Hypothalamus (tissue), 51 donors: ENCODE measurements at regions not wholly inside any gene's neighbourhood (a gene's known extent, or its start where the extent isn't known, plus 50 kb on each side); places are given as distances from the start of the nearest gene placed in this dataset.
A peak's percentile ranks its signal among the peaks of the same experiment; 100 is the strongest.

Experiments used
- DNase-seq, 51 donors: peaks; one replicate each; lab custom pipeline; 2025; lab: John Stamatoyannopoulos, UW

GRCh38 chr17:72206376-72206775 lies 85.6 kb downstream of the SOX9 start:
- DNase-seq, result no peak

GRCh38 chr17:72208832-72209231 lies 88.0 kb downstream of the SOX9 start:
- DNase-seq, result no peak

DNA sequence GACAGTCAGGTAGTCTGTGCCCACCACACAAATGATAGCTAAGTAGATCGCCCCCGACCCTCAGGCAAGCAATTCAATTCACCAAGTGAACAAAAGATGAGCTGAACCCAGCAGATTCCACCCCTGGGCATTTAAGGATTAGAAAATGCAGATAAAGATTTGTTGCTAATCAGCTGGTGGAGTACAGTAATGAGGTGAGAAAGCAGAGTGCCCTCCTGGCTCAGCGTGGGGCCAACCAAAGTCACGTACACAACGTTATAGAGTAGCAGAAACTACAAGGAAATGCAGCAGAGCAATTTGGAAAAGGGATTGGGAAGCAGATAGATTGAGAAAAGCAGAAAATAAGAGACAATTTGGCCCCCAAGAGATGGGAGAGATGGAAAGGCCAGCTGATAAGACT lies 91.2 kb downstream of the SOX9 start:
- DNase-seq, result no peak

- no peak for DNase-seq
These were observed 94.7 kb downstream of the SOX9 start for GRCh38 chr17:72215490-72215889.

DNA sequence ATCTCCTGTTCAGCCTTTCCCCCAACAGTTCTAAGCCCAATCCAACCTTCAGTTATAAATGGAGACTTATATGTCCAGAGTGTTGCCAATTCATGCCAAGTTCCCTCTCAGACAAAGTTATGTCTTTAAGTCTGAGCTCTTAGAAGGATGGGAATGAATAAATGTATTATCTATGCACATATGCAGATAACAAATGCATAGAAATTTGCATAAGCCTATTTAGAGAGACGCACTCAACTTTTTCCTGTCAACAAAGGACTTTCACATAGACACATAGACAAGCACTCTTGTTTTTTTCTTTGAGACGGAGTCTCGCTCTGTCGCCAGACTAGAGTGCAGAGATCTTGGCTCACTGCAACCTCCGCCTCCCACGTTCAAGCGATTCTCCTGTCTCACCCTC lies 95.1 kb downstream of the SOX9 start:
- no peak for DNase-seq

GRCh38 chr17:72219137-72219823 lies 98.5 kb downstream of the SOX9 start:
- peak in 2 of 51 donors; percentile 2 to 21 for DNase-seq

DNA sequence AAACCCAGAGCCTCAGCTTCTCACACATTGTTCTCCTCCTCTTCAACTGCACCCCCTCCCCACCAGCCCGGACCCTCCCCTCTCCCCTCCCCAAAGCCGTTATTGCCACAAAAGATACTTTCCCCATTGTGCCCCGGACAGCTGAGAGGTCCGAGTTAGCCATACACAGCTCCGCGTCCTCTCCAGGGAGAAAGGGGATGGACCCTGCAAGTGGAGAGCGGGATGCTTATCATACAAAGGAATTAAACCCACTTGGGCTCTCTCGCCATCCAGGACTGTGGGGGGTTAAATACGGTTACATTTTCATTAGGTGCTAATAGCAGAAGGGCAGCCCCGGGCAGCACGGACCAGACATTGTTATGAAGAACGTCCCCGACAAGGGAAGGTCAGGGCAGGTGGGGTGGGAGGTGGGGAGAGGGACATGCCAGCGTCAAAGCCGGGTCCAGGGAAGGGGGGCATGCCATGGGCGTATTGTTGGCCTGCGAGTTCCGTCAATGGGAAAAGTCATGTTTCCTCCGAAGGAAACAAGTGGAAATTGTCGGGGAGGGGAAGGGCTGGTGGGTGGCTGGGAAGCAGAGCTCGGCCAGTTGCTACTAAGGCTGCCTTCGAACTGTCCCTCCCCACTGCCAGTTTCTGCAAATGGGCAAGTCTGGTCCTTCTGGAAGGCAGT lies 99.1 kb downstream of the SOX9 start:
- DNase-seq, result peak in 1 of 51 donors; percentile 3

GRCh38 chr17:72222661-72223380 lies 102.0 kb downstream of the SOX9 start:
- DNase-seq, result no peak

- no peak for DNase-seq
These were observed 103.1 kb downstream of the SOX9 start for GRCh38 chr17:72223866-72224291.

DNA sequence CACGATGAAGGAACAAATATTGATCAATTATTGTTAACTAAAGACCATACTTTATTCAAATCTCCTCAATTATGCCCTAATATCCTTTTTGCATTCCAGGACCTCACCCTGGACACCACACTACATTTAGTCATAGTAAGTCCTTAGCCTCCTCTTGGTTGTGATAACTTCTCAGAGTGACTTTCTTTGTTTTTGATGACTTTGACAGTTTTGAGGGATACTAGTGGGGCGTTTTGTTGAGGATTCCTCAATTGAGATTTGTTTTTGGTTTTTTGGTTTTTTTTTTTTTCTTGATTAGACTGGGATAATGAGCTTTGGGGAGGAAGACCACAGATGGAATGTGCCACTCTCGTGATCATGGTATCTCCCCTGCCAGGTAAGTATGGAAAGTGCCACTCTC lies 105.5 kb downstream of the SOX9 start:
- no peak for DNase-seq

DNA sequence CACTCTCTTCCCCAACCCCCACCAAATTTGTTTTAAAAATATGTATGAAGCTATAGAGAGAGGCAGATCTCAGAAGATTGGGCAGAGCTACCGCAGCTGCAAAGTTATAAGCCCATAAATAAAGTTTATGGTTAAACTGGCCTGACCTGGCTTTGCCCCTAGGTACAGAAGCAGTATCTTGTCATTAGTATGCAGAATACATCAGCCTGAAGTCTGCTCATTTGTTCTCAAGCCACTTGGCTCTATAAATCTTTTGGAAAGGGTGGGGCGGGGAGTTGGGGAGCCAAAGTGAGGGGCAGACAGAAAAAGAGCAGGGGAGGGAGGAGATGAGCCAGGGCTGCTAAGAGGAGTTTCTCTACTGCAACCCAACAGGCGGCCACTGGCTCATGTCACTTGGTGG lies 113.2 kb downstream of the SOX9 start:
- DNase-seq, result peak in 11 of 51 donors; percentile 4 to 28 (median 12)

- DNase-seq, result no peak
These were observed 114.2 kb downstream of the SOX9 start for GRCh38 chr17:72234985-72235384.

DNA sequence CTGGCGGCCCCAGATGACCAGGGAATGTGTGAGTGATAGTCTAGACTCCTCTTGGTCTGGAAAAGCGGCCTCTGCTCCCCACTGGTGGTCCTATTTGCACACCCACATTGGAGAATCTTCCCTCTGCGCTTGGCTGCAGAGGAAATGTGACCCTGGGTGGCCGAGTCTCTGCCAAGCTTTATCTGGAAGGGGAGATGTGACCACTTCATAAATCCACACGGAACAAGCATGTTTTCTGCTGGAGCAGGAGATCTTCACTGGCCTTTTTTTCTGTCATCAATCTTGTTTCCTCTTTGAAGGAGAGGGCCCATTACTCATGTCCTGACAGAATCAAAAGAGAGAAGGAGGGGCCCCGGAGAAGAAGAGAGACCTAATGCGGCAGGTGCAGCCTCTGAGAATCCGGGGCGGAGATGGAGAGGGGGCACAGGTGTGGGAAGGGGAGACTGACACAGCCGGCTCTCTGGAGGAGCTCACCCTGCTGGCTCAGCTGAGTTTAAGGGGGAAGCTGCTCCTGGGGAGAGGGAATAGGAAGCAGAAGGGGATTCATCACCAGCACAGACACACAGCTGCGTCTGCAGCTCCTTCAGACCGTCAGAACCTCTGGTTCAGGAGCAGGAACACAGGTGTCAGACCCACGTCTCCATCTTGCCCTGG lies 116.3 kb downstream of the SOX9 start:
- DNase-seq, result no peak

DNA sequence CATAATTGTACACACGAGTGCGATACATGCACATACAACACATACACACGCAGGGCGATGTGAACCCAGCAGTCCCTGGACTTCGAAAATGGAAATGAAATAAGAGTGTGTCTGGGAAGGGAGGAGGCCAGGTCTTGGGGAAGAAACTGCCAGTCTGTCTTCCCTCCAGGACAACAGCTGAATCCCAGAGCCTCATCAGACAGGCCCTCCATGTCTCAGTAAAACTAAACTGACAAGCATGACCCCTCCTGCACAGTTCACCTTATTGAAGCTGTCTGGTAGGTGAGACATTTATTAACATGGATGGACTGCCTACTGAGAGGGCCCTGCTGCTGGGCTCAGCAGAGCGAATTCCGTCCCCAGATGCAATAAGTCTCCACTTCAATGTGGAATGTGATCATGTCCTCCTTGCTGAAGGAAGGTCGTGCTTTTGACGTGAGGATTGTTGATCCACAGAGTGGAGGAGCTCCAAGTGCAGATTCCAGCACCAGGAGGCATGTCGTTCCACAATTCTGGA lies 117.4 kb downstream of the SOX9 start:
- DNase-seq, result no peak

DNA sequence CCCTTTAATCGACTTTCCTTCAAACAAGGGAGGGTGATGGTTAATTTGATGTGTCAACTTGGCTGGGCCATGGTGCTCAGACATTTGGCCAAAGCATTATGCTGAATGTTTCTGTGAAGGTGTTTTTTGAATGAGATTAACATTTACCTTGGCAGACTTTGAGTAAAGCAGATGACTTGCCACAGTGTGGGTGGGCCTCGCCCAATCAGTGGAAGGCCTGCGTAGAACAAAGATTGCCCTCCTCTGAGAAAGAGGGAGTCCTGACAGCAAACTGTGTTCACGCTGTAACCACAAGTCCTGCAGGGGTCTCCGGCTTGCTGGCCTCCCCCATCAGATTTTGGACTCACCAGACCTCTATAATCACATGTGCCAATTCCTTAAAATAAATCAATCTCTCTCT lies 118.7 kb downstream of the SOX9 start:
- DNase-seq, result no peak

DNA sequence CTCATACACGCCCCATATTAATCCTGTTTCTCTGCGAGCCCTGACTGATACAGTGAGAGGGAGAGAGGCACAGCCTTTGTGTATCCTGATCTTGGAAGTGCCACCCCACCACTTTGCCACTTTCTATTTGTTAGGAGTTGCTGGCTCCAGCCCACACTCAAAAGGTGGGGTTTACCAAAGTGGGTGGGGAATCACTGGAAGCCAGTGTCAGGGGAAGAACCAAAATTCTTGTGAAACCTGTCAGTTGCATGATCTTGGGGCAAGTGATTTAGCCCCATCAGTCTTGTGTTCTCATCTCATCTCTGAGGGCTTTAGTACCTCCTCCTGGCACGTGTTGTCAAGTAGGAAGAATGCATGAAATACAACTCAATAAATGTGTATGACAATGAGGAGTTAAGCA lies 119.5 kb downstream of the SOX9 start:
- DNase-seq, result no peak

DNA sequence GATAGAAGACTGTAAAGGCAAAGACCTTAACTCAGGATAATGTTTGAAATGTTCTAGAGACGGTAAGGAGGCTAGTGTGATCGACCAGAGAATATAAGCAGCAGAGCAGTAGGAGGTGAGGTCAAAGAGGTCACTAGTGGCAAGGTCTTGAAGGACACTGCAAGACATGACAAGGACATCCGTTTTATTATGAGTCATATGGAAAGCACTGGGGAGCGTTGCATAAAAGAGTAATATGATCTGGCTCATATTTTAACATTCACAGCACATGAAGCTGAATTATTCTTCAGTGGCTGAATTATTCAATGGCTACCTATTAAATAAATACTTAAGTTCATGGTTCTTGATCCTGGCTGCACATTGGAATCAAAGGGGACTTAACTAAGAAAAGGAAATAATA lies 123.7 kb downstream of the SOX9 start:
- DNase-seq, result no peak

- DNase-seq, result no peak
These were observed 124.1 kb downstream of the SOX9 start for GRCh38 chr17:72244956-72245355.

- no peak for DNase-seq
These were observed 128.6 kb downstream of the SOX9 start for GRCh38 chr17:72249441-72249840.

DNA sequence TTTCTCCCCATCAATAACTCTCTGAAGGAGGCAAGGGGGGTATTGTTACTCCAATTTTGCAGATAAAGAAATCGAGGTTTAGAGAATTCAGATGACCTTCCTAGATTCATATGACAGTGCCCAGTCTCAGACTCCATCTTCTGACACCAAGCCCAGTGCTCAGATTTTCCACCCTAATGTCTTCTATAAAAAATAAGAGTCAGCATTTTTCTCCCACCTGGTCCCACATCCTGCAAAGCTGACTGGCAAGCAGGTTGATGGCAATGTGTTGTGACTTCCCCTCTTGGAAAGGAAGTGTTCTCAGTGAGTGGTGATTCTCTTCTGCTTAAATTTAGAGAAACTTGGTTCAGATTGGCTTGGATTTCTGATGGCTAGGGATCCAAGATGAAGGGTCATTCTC lies 129.4 kb downstream of the SOX9 start:
- DNase-seq, result no peak

DNA sequence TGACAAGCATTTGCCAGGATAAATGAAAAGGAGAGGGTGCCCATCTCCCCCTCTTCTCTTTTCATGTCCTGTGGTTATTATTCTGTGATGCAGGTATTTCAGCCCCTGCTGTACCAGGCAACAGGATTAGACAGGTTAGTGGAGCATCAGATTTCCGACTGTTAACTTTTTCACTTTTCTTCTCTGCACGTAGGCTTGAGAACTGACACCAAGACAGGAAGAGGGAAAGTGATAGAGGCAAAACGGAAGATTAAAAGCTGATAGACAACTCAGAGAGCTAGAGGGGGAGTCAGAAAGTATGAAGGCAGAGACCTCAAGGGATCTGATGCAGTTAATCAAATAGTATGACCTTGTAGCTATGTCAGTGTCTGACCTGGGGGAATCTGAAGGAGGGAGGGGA lies 132.8 kb downstream of the SOX9 start:
- no peak for DNase-seq
